HEK293 (cell line): ENCODE measurements at regions not wholly inside any gene's neighbourhood (a gene's known extent, or its start where the extent isn't known, plus 50 kb on each side); places are given as distances from the start of the nearest gene placed in this dataset.

Experiments used
- CTCF ChIA-PET: fragments of 350-600 bp; formaldehyde crosslinking; extraction: SDS; loops from one replicate; lab custom pipeline; 2021; ENCODE audit warnings: antibody characterized with exemption; lab: Yijun Ruan, JAX
- POLR2A ChIA-PET: fragments of 300-600 bp; formaldehyde crosslinking; extraction: SDS; loops from one replicate; lab custom pipeline; 2020; ENCODE audit warnings: antibody characterized with exemption, inconsistent platforms; lab: Yijun Ruan, JAX
- H3K27ac ChIP-seq: fragments of 200-500 bp; sonication (Bioruptor generic); 2 replicates; pipeline ENCODE4 v1.5.1; 2014; ENCODE audit warnings: low read depth, low read length, control low read depth, inconsistent platforms; ENCODE audit errors: extremely low read depth
- H3K36me3 ChIP-seq, 2 experiments: fragments of 200-500 bp in 1 of 2; sonication (Bioruptor generic) in 1 of 2; 1 replicate in 1 of 2; 2 replicates in 1 of 2; pipeline ENCODE4 v1.5.1; 2014 to 2017; ENCODE audit warnings: inconsistent platforms in 2 of 2, low read length in 2 of 2; ENCODE audit not compliant: control insufficient read depth in 2 of 2, insufficient read depth in 1 of 2
- H3K4me1 ChIP-seq: fragments of 200-500 bp; sonication (Bioruptor generic); 2 replicates; pipeline ENCODE4 v1.5.1; 2014; ENCODE audit warnings: mild to moderate bottlenecking, low read length, inconsistent platforms; ENCODE audit not compliant: control insufficient read depth, insufficient read depth
- H3K4me3 ChIP-seq: 2 replicates; pipeline ENCODE4 v1.5.1; 2011; ENCODE audit warnings: low read depth, mild to moderate bottlenecking, control low read depth, low read length, moderate library complexity
- H3K9me3 ChIP-seq: fragments of 200-500 bp; sonication (Bioruptor generic); 2 replicates; pipeline ENCODE4 v1.5.1; 2014; ENCODE audit warnings: low read depth, low read length, inconsistent platforms; ENCODE audit not compliant: control insufficient read depth, insufficient read depth
- OSR2 ChIP-seq: fragments of 450-650 bp; formaldehyde crosslinking; IDR thresholded peaks from 2 replicates; pipeline ENCODE4 v1.5.1; 2016; ENCODE audit warnings: missing biosample characterization, missing genetic modification characterization
- PRDM2 ChIP-seq: fragments of 450-650 bp; formaldehyde crosslinking; IDR thresholded peaks from 2 replicates; pipeline ENCODE4 v1.5.1; 2016; ENCODE audit warnings: missing biosample characterization, missing genetic modification characterization, borderline replicate concordance
- SP2 ChIP-seq: fragments of 450-650 bp; formaldehyde crosslinking; IDR thresholded peaks from 2 replicates; pipeline ENCODE4 v1.5.1; 2016; ENCODE audit warnings: missing biosample characterization, missing genetic modification characterization
- TRIM28 ChIP-seq: IDR thresholded peaks from 2 replicates; pipeline ENCODE4 v1.6.1; 2011; ENCODE audit warnings: low read length, control low read depth, borderline replicate concordance
- ZNF132 ChIP-seq: fragments of 450-650 bp; formaldehyde crosslinking; IDR thresholded peaks from 2 replicates; pipeline ENCODE4 v1.5.1; 2017; ENCODE audit warnings: missing biosample characterization, missing genetic modification characterization, borderline replicate concordance
- ZNF146 ChIP-seq: fragments of 450-650 bp; formaldehyde crosslinking; IDR thresholded peaks from 2 replicates; pipeline ENCODE4 v1.5.1; 2016; ENCODE audit warnings: missing biosample characterization, missing genetic modification characterization
- ZNF16 ChIP-seq: fragments of 450-650 bp; formaldehyde crosslinking; IDR thresholded peaks from 2 replicates; pipeline ENCODE4 v1.5.1; 2016; ENCODE audit warnings: low read depth, missing biosample characterization, missing genetic modification characterization
- ZNF174 ChIP-seq: fragments of 450-650 bp; formaldehyde crosslinking; IDR thresholded peaks from 2 replicates; pipeline ENCODE4 v1.5.0; 2017; ENCODE audit warnings: missing biosample characterization, mild to moderate bottlenecking, missing genetic modification characterization
- ZNF19 ChIP-seq: fragments of 450-650 bp; formaldehyde crosslinking; IDR thresholded peaks from 2 replicates; pipeline ENCODE4; 2016; ENCODE audit warnings: missing biosample characterization, missing genetic modification characterization, low read depth
- ZNF221 ChIP-seq: fragments of 450-650 bp; formaldehyde crosslinking; IDR thresholded peaks from 2 replicates; pipeline ENCODE4 v1.5.1; 2017; ENCODE audit warnings: missing biosample characterization, missing genetic modification characterization, borderline replicate concordance
- ZNF248 ChIP-seq: fragments of 450-650 bp; formaldehyde crosslinking; IDR thresholded peaks from 2 replicates; pipeline ENCODE4 v1.5.1; 2017; ENCODE audit warnings: missing biosample characterization, missing genetic modification characterization
- ZNF26 ChIP-seq: fragments of 450-650 bp; formaldehyde crosslinking; IDR thresholded peaks from 2 replicates; pipeline ENCODE4 v1.5.1; 2016; ENCODE audit warnings: missing biosample characterization, missing genetic modification characterization
- ZNF280C ChIP-seq: fragments of 450-650 bp; formaldehyde crosslinking; IDR thresholded peaks from 2 replicates; pipeline ENCODE4 v1.5.1; 2016; ENCODE audit warnings: missing biosample characterization, missing genetic modification characterization
- ZNF311 ChIP-seq: fragments of 450-650 bp; formaldehyde crosslinking; IDR thresholded peaks from 2 replicates; pipeline ENCODE4 v1.5.1; 2017; ENCODE audit warnings: missing biosample characterization, missing genetic modification characterization, borderline replicate concordance
- ZNF366 ChIP-seq: fragments of 450-650 bp; formaldehyde crosslinking; conservative IDR thresholded peaks from 2 replicates; pipeline ENCODE4 v1.5.1; 2016; ENCODE audit warnings: missing biosample characterization, missing genetic modification characterization
- ZNF423 ChIP-seq: fragments of 450-650 bp; formaldehyde crosslinking; IDR thresholded peaks from 2 replicates; pipeline ENCODE4 v1.5.1; 2016; ENCODE audit warnings: missing biosample characterization, missing genetic modification characterization
- ZNF544 ChIP-seq: fragments of 450-650 bp; formaldehyde crosslinking; IDR thresholded peaks from 2 replicates; pipeline ENCODE4 v1.5.0; 2017; ENCODE audit warnings: missing biosample characterization, missing genetic modification characterization
- ZNF558 ChIP-seq: fragments of 450-650 bp; formaldehyde crosslinking; IDR thresholded peaks from 2 replicates; pipeline ENCODE4 v1.5.1; 2016; ENCODE audit warnings: missing biosample characterization, missing genetic modification characterization
- ZNF626 ChIP-seq: fragments of 450-650 bp; sonication (Bioruptor Pico); formaldehyde crosslinking; IDR thresholded peaks from 2 replicates; pipeline ENCODE4 v1.5.1; 2018; ENCODE audit warnings: missing biosample characterization, missing genetic modification characterization, inconsistent platforms
- ZNF747 ChIP-seq: fragments of 450-650 bp; formaldehyde crosslinking; IDR thresholded peaks from 2 replicates; pipeline ENCODE4 v1.5.1; 2016; ENCODE audit warnings: missing biosample characterization, missing genetic modification characterization
- ZNF785 ChIP-seq: fragments of 450-650 bp; formaldehyde crosslinking; IDR thresholded peaks from 2 replicates; pipeline ENCODE4 v1.5.1; 2016; ENCODE audit warnings: missing biosample characterization, missing genetic modification characterization
- ZSCAN30 ChIP-seq: fragments of 450-650 bp; IDR thresholded peaks from 2 replicates; pipeline ENCODE4 v1.5.1; 2018; ENCODE audit warnings: missing biosample characterization, mild to moderate bottlenecking, missing genetic modification characterization, moderate library complexity
- ZSCAN5A ChIP-seq: fragments of 450-650 bp; formaldehyde crosslinking; IDR thresholded peaks from 2 replicates; pipeline ENCODE4 v1.5.1; 2016; ENCODE audit warnings: missing biosample characterization, missing genetic modification characterization

GRCh38 chr5:87195616-87196015 lies 72.1 kb upstream of the RASA1 start:
- ChIA-PET POLR2A (interaction anchor here (1.2 kb wide), 1 partner anchor 72 kb away, joined by 3 read pairs; the partner anchor contains the start of gene RASA1), CTCF (no interaction called here)
- no peaks in the 10 kb centered on the region for H3K4me1 ChIP-seq
- no peaks in the 10 kb centered on the region for H3K36me3 ChIP-seq
- no peaks in the 10 kb centered on the region for H3K9me3 ChIP-seq
- TF ChIP-seq ZNF26 (tag by site-specific recombination) (no peak), ZNF366 (tag by site-specific recombination) (no peak), TRIM28 (no peak), ZNF19 (no peak), ZNF146 (tag by site-specific recombination) (no peak), ZNF423 (tag by site-specific recombination) (no peak), ZNF311 (tag by site-specific recombination) (no peak), ZNF785 (no peak), ZNF747 (tag by site-specific recombination) (no peak), PRDM2 (tag by site-specific recombination) (no peak), ZNF280C (tag by site-specific recombination) (no peak)
- H3K4me3 ChIP-seq, result no peak overlapping the region
- H3K27ac ChIP-seq, result no peak overlapping the region

GRCh38 chr5:87198010-87198409 lies 69.7 kb upstream of the RASA1 start:
- POLR2A ChIA-PET, result no interaction called here

More at GRCh38 chr5:87198010-87198409, 69.7 kb upstream of the RASA1 start:
- Histone ChIP-seq H3K4me3 (no peak overlapping the region), H3K4me1 (no peaks in the 10 kb centered on the region), H3K36me3 (no peaks in the 10 kb centered on the region), H3K9me3 (no peaks in the 10 kb centered on the region), H3K27ac (no peak overlapping the region)
- no peak for TF ChIP-seq ZSCAN30 (tag by site-specific recombination)
- TF ChIP-seq ZNF626, result no peak
- TF ChIP-seq ZSCAN5A, result no peak
- TF ChIP-seq ZNF544 (tag by site-specific recombination), result no peak
- no peak for TF ChIP-seq OSR2
- TF ChIP-seq ZNF174 (tag by site-specific recombination), result no peak
- TF ChIP-seq ZNF248 (tag by site-specific recombination), result no peak
- TF ChIP-seq ZNF221, result no peak
- no peak for TF ChIP-seq ZNF558 (tag by site-specific recombination)
- no peak for TF ChIP-seq ZNF16 (tag by site-specific recombination)
- no peak for TF ChIP-seq ZNF785
- no peak for TF ChIP-seq SP2 (tag by site-specific recombination)
- no peak for TF ChIP-seq ZNF132
- TF ChIP-seq ZNF280C (tag by site-specific recombination), result no peak
- CTCF ChIA-PET, result no interaction called here
